NT2/D1 (cell line): ENCODE measurements at regions not wholly inside any gene's neighbourhood (a gene's known extent, or its start where the extent isn't known, plus 50 kb on each side); places are given as distances from the start of the nearest gene placed in this dataset.

Experiments
- YY1 ChIP-seq: IDR thresholded peaks from 2 replicates; pipeline ENCODE4 v1.6.1; 2011; ENCODE audit not compliant: insufficient read length, insufficient read depth
- ZNF274 ChIP-seq: IDR thresholded peaks from 2 replicates; pipeline ENCODE4 v1.6.1; 2011; ENCODE audit warnings: mild to moderate bottlenecking, low read depth, low read length

GRCh38 chr1:214896921-214897320, 185.6 kb upstream of the KCNK2 start:
- TF ChIP-seq ZNF274 (no peak), YY1 (no peak)
